Erythroblast (primary cell): ENCODE measurements at regions not wholly inside any gene's neighbourhood (a gene's known extent, or its start where the extent isn't known, plus 50 kb on each side); places are given as distances from the start of the nearest gene placed in this dataset.

Source experiments
- GATA1 ChIP-seq: IDR thresholded peaks from 2 replicates; pipeline ENCODE4 v1.6.1; 2011; ENCODE audit warnings: low read depth, mild to moderate bottlenecking, control low read depth, low read length, moderate library complexity
- POLR2A ChIP-seq: IDR thresholded peaks from 2 replicates; pipeline ENCODE4 v1.6.1; 2011; ENCODE audit warnings: mild to moderate bottlenecking, low read length

- TF ChIP-seq POLR2A (no peak), GATA1 (no peak)
Measured at GRCh38 chr13:107968470-107968869, 246.9 kb downstream of the LIG4 start.
